H1 (cell line): ENCODE measurements at regions not wholly inside any gene's neighbourhood (a gene's known extent, or its start where the extent isn't known, plus 50 kb on each side); places are given as distances from the start of the nearest gene placed in this dataset.

Source experiments
- CTCF ChIA-PET: fragments of 300-600 bp; sonication (Branson Sonifier 250); formaldehyde crosslinking; loops from one replicate; lab custom pipeline; 2021; ENCODE audit not compliant: partially characterized antibody; lab: Charles Lee
- POLR2A ChIA-PET: fragments of 300-600 bp; sonication (Branson Sonifier 250); formaldehyde crosslinking; loops from one replicate; lab custom pipeline; 2021; ENCODE audit warnings: inconsistent platforms; ENCODE audit not compliant: partially characterized antibody; lab: Charles Lee
- DNase-seq, 2 experiments: peaks; one replicate each; pipeline versions ENCODE4 v3.0.0 to v3.0.0-alpha.2; 2010 to 2022; ENCODE audit warnings: low spot score in 2 of 2, low read depth in 1 of 2, mixed read lengths in 1 of 2
- FAIRE-seq: peaks from 2 replicates; lab custom pipeline; 2011; peaks lifted over from hg19 to GRCh38; lab: Jason Lieb, UNC
- H2AFZ ChIP-seq: 2 replicates; pipeline ENCODE4 v1.8.1; 2012; ENCODE audit warnings: low read length, inconsistent platforms
- H2AK5ac ChIP-seq: 2 replicates; pipeline ENCODE4 v1.6.1; 2013; ENCODE audit warnings: low read depth, low read length
- H2BK120ac ChIP-seq: replicated peaks from 2 replicates; pipeline ENCODE3; 2013; ENCODE audit warnings: low read depth, low read length, inconsistent platforms
- H2BK12ac ChIP-seq: 2 replicates; pipeline ENCODE4 v1.6.1; 2013; ENCODE audit warnings: low read depth, low read length
- H2BK15ac ChIP-seq: 2 replicates; pipeline ENCODE4 v1.6.1; 2013; ENCODE audit warnings: low read length
- H2BK20ac ChIP-seq: 2 replicates; pipeline ENCODE4 v1.6.1; 2013; ENCODE audit warnings: low read length
- H2BK5ac ChIP-seq: 2 replicates; pipeline ENCODE4 v1.6.1; 2013; ENCODE audit warnings: low read depth, low read length
- H3K14ac ChIP-seq: 2 replicates; pipeline ENCODE4 v1.6.1; 2013; ENCODE audit warnings: inconsistent platforms; ENCODE audit not compliant: insufficient read length
- H3K18ac ChIP-seq: 2 replicates; pipeline ENCODE4 v1.6.1; 2013; ENCODE audit warnings: low read length; ENCODE audit errors: extremely low read depth
- H3K23ac ChIP-seq: 2 replicates; pipeline ENCODE4 v1.6.1; 2013; ENCODE audit warnings: inconsistent platforms; ENCODE audit not compliant: insufficient read length
- H3K23me2 ChIP-seq: 2 replicates; pipeline ENCODE4 v1.6.1; 2013; ENCODE audit warnings: low read depth, low read length
- H3K27ac ChIP-seq: 2 replicates; pipeline ENCODE4 v1.6.1; 2011; ENCODE audit warnings: low read depth, low read length, inconsistent platforms
- H3K27me3 ChIP-seq, 4 experiments: replicated peaks in 1 of 4; 1 replicate in 1 of 4; 2 replicates in 3 of 4; pipeline versions ENCODE4 v1.6.1 to v1.8.1; 2011 to 2013; ENCODE audit warnings: low read length in 3 of 4, mild to moderate bottlenecking in 3 of 4, inconsistent platforms in 2 of 4, mixed read lengths in 2 of 4, moderate library complexity in 1 of 4; ENCODE audit not compliant: control insufficient read depth in 3 of 4, insufficient read depth in 3 of 4; ENCODE audit errors: extremely low read depth in 1 of 4
- H3K36me3 ChIP-seq, 4 experiments: 2 replicates each; pipeline versions ENCODE4 v1.6.1 to v1.8.1; 2011 to 2013; ENCODE audit warnings: mild to moderate bottlenecking in 4 of 4, low read length in 3 of 4, moderate library complexity in 2 of 4, control low read depth in 1 of 4, inconsistent platforms in 1 of 4; ENCODE audit not compliant: insufficient read depth in 4 of 4, control insufficient read depth in 2 of 4
- H3K4ac ChIP-seq: replicated peaks from 2 replicates; pipeline ENCODE3; 2013; ENCODE audit warnings: low read length, low read depth, mixed read lengths, inconsistent platforms; ENCODE audit not compliant: insufficient read length
- H3K4me1 ChIP-seq, 4 experiments: replicated peaks in 1 of 4; 1 replicate in 1 of 4; 2 replicates in 3 of 4; pipeline versions ENCODE4 v1.6.1 to v1.8.1; 2011 to 2013; ENCODE audit warnings: low read length in 3 of 4, inconsistent platforms in 2 of 4, mixed read lengths in 1 of 4; ENCODE audit not compliant: insufficient read depth in 4 of 4, control insufficient read depth in 3 of 4
- H3K4me2 ChIP-seq, 2 experiments: 2 replicates each; pipeline versions ENCODE4 v1.6.1 to v1.8.1; 2011 to 2013; ENCODE audit warnings: low read depth in 2 of 2, low read length in 2 of 2, control low read depth in 1 of 2, inconsistent platforms in 1 of 2, mild to moderate bottlenecking in 1 of 2; ENCODE audit not compliant: insufficient read depth in 1 of 2
- H3K4me3 ChIP-seq, 4 experiments: fragments of 200-600, 300-600 bp in 1 of 4; sonication (generic), shearing (Covaris generic), sonication (Bioruptor Twin) in 1 of 4; 2 replicates each; pipeline versions ENCODE4 v1.5.1 to v1.8.1; 2011 to 2016; ENCODE audit warnings: low read length in 4 of 4, low read depth in 3 of 4, control low read depth in 2 of 4, inconsistent platforms in 2 of 4, mild to moderate bottlenecking in 2 of 4, mixed read lengths in 1 of 4, moderate library complexity in 1 of 4; ENCODE audit not compliant: insufficient read depth in 2 of 4; ENCODE audit errors: extremely low read depth in 1 of 4
- H3K56ac ChIP-seq: replicated peaks from 2 replicates; pipeline ENCODE3; 2013; ENCODE audit warnings: low read depth, mild to moderate bottlenecking, mixed read lengths, low read length, inconsistent platforms; ENCODE audit not compliant: insufficient read length
- H3K79me1 ChIP-seq: 2 replicates; pipeline ENCODE4 v1.6.1; 2013; ENCODE audit warnings: low read depth, low read length, control low read depth
- H3K79me2 ChIP-seq, 2 experiments: 2 replicates each; pipeline versions ENCODE4 v1.6.1 to v1.8.1; 2012 to 2013; ENCODE audit warnings: low read length in 2 of 2, mild to moderate bottlenecking in 2 of 2, inconsistent platforms in 1 of 2; ENCODE audit not compliant: insufficient read depth in 2 of 2, control insufficient read depth in 1 of 2
- H3K9ac ChIP-seq, 4 experiments: replicated peaks in 1 of 4; 1 replicate in 1 of 4; 2 replicates in 3 of 4; pipeline versions ENCODE4 v1.6.1 to v1.8.1; 2011 to 2013; ENCODE audit warnings: low read depth in 3 of 4, low read length in 3 of 4, control low read depth in 2 of 4, mild to moderate bottlenecking in 2 of 4, moderate library complexity in 2 of 4, inconsistent platforms in 1 of 4; ENCODE audit errors: extremely low read depth in 1 of 4
- H3K9me3 ChIP-seq, 2 experiments: 2 replicates each; pipeline versions ENCODE4 v1.6.1 to v1.8.1; 2012 to 2013; ENCODE audit warnings: mild to moderate bottlenecking in 2 of 2, moderate library complexity in 2 of 2, control low read depth in 1 of 2, inconsistent platforms in 1 of 2, low read depth in 1 of 2, low read length in 1 of 2, mixed read lengths in 1 of 2; ENCODE audit not compliant: insufficient read depth in 2 of 2
- H4K20me1 ChIP-seq, 2 experiments: replicated peaks in 1 of 2; 2 replicates each; pipeline versions ENCODE3 to v1.8.1; 2011 to 2013; ENCODE audit warnings: inconsistent platforms in 2 of 2, low read length in 2 of 2, mild to moderate bottlenecking in 1 of 2; ENCODE audit not compliant: insufficient read depth in 2 of 2, control insufficient read depth in 1 of 2
- H4K5ac ChIP-seq: 2 replicates; pipeline ENCODE4 v1.6.1; 2013; ENCODE audit warnings: low read length, low read depth, mixed read lengths, inconsistent platforms; ENCODE audit not compliant: insufficient read length
- H4K8ac ChIP-seq: 2 replicates; pipeline ENCODE4 v1.8.0; 2013; ENCODE audit warnings: mild to moderate bottlenecking, moderate library complexity, low read length, inconsistent platforms; ENCODE audit not compliant: insufficient read depth; ENCODE audit errors: extremely low read depth
- H4K91ac ChIP-seq: replicated peaks from 2 replicates; pipeline ENCODE3; 2013; ENCODE audit warnings: low read length, mixed read lengths, inconsistent platforms; ENCODE audit not compliant: insufficient read length
- BCL11A ChIP-seq, 2 experiments: IDR thresholded peaks; one replicate each; pipeline ENCODE4 v1.6.1; 2011; ENCODE audit warnings: low read depth in 2 of 2, low read length in 2 of 2, mild to moderate bottlenecking in 2 of 2
- EZH2 ChIP-seq: fragments of 200-600 bp; sonication (generic); IDR thresholded peaks from 2 replicates; pipeline ENCODE4 v1.7.1; 2012; ENCODE audit warnings: low read depth, mild to moderate bottlenecking, moderate library complexity, low read length, inconsistent platforms; ENCODE audit not compliant: severe bottlenecking
- PHF8 ChIP-seq: fragments of 200-600 bp; sonication (generic); conservative IDR thresholded peaks from 2 replicates; pipeline ENCODE4 v1.7.1; 2012; ENCODE audit warnings: low read depth, mild to moderate bottlenecking, inconsistent platforms, low read length, moderate library complexity
- POU5F1 ChIP-seq: IDR thresholded peaks from 2 replicates; pipeline ENCODE4 v1.6.1; 2011; ENCODE audit warnings: low read depth, mild to moderate bottlenecking, low read length, moderate library complexity
- SP4 ChIP-seq: IDR thresholded peaks from 2 replicates; pipeline ENCODE4 v1.6.1; 2012; ENCODE audit warnings: low read length, inconsistent platforms
- WGBS, 2 experiments: shearing (Covaris generic) in 1 of 2; methylation state at CpG; one replicate each; pipeline versions ENCODE4 v1.1.6 to v1.1.7; 2013 to 2015; ENCODE audit warnings: low lambda C conversion rate in 2 of 2, mixed read lengths in 2 of 2, inconsistent platforms in 1 of 2, low coverage in 1 of 2, missing lambda C conversion rate in 1 of 2; ENCODE audit not compliant: insufficient replicate concordance in 2 of 2, insufficient coverage in 1 of 2, insufficient read length in 1 of 2; ENCODE audit errors: extremely low coverage in 1 of 2, missing lambda C conversion rate in 1 of 2; 5-methylcytosine and 5-hydroxymethylcytosine counted together

DNA sequence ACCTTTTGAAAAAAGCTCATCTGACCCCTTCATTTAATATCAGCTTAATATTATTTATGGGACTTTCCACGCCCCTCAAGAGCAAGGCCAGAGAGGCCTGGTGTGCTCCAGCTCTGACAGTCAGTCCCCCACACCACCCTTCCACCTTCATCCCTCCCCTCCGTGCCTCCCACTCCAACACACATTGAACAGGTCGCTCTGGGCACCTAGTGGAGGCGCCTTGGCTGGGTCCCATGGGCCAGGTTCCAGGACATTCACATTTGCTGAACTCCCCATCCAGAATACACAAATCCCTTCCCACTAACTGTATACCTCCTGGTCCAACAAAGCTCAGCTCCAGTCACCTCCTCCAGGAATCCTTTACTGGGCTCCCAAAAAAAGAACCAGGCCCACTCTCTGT lies 137.5 kb downstream of the BCOR start:
- no peak overlapping the region for H4K8ac ChIP-seq
- no peaks in the 10 kb centered on the region for H3K79me2 ChIP-seq
- H3K23me2 ChIP-seq: no peaks in the 10 kb centered on the region
- H4K5ac ChIP-seq: no peak overlapping the region
- H2AK5ac ChIP-seq: no peak overlapping the region
- H3K9me3 ChIP-seq: no peaks in the 10 kb centered on the region
- no peak overlapping the region for H3K56ac ChIP-seq
- no peak overlapping the region for H3K18ac ChIP-seq
- peaks cover 0 to 4% (median 2%) of the 10 kb centered on the region in 4 experiments; a peak in 4 of 7 replicates for H3K4me1 ChIP-seq
- no peak overlapping the region for H2BK15ac ChIP-seq
- FAIRE-seq: no peak
- H2BK12ac ChIP-seq: no peak overlapping the region
- no peak overlapping the region for H2BK5ac ChIP-seq
- H3K36me3 ChIP-seq: no peaks in the 10 kb centered on the region
- H3K9ac ChIP-seq: no peak overlapping the region
- H3K4me2 ChIP-seq: no peak overlapping the region
- H3K27ac ChIP-seq: no peak overlapping the region
- H2AFZ ChIP-seq: no peak overlapping the region
- 86% methylated on average over 3 of the region's 4 CpGs; no CpG with 5 or more reads in 1 of the 2 experiments for WGBS, 2 experiments
- no peaks in the 10 kb centered on the region for H3K27me3 ChIP-seq
- ChIA-PET CTCF (no interaction called here), POLR2A (interaction anchor here (1.1 kb wide), 1 partner anchor 14 kb away, joined by 3 read pairs; no protein-coding TSS in a partner anchor)
- DNase-seq: no peak
- H4K91ac ChIP-seq: no peak overlapping the region
- H3K4ac ChIP-seq: no peak overlapping the region
- H4K20me1 ChIP-seq: no peaks in the 10 kb centered on the region
- no peak overlapping the region for H2BK120ac ChIP-seq
- H3K79me1 ChIP-seq: no peaks in the 10 kb centered on the region
- no peak overlapping the region for H3K23ac ChIP-seq
- H3K4me3 ChIP-seq: no peak overlapping the region
- no peak overlapping the region for H3K14ac ChIP-seq
- H2BK20ac ChIP-seq: no peak overlapping the region
- TF ChIP-seq BCL11A (IDR thresholded peaks at IDR 0.05; ENCODE audit: low read depth in 2 of 2, low read length in 2 of 2): no peak
- TF ChIP-seq EZH2: no peak
- no peak for TF ChIP-seq SP4
- no peak for TF ChIP-seq PHF8
- no peak for TF ChIP-seq POU5F1
